ENCODE measurements at regions not wholly inside any gene's neighbourhood (a gene's known extent, or its start where the extent isn't known, plus 50 kb on each side); places are given as distances from the start of the nearest gene placed in this dataset.
A peak's percentile ranks its signal among the peaks of the same experiment; 100 is the strongest.

- no peak for TF ChIP-seq CTCF (IDR thresholded peaks at IDR 0.05; ENCODE audit: borderline replicate concordance, insufficient read depth, low read depth, low read length)
- no peak overlapping the region for H3K4me3 ChIP-seq (ENCODE audit: low read depth, low read length)
These were observed 1066.1 kb upstream of the SORCS1 start for GRCh38 chr10:108230478-108231170.

- no peak for TF ChIP-seq CTCF (IDR thresholded peaks at IDR 0.05; ENCODE audit: borderline replicate concordance, insufficient read depth, low read depth, low read length)
- no peak overlapping the region for H3K4me3 ChIP-seq (ENCODE audit: low read depth, low read length)
These were observed 1044.2 kb upstream of the SORCS1 start for GRCh38 chr10:108208732-108209131.

GRCh38 chr10:108208038-108208437 lies 1043.5 kb upstream of the SORCS1 start:
- no peak for TF ChIP-seq CTCF (IDR thresholded peaks at IDR 0.05; ENCODE audit: borderline replicate concordance, insufficient read depth, low read depth, low read length)
- H3K4me3 ChIP-seq (ENCODE audit: low read depth, low read length) = no peak overlapping the region

- H3K4me3 ChIP-seq (ENCODE audit: low read depth, low read length) = no peak overlapping the region
- peak; percentile 73 for TF ChIP-seq CTCF (IDR thresholded peaks at IDR 0.05; ENCODE audit: borderline replicate concordance, insufficient read depth, low read depth, low read length)
These were observed 1040.2 kb upstream of the SORCS1 start for GRCh38 chr10:108204528-108205305.

GRCh38 chr10:108203905-108204527 lies 1039.5 kb upstream of the SORCS1 start:
- H3K4me3 ChIP-seq (ENCODE audit: low read depth, low read length) = no peak overlapping the region
- TF ChIP-seq CTCF (IDR thresholded peaks at IDR 0.05; ENCODE audit: borderline replicate concordance, insufficient read depth, low read depth, low read length) = no peak

- TF ChIP-seq CTCF (IDR thresholded peaks at IDR 0.05; ENCODE audit: borderline replicate concordance, insufficient read depth, low read depth, low read length) = no peak
- no peak overlapping the region for H3K4me3 ChIP-seq (ENCODE audit: low read depth, low read length)
These were observed 1023.0 kb upstream of the SORCS1 start for GRCh38 chr10:108187408-108188012.
